ENCODE measurements at regions not wholly inside any gene's neighbourhood (a gene's known extent, or its start where the extent isn't known, plus 50 kb on each side); places are given as distances from the start of the nearest gene placed in this dataset.

- DNase-seq, result no peak
- peaks cover 3% of the 10 kb centered on the region for H3K9me3 Mint-ChIP-seq
- no peak for TF ChIP-seq CTCF (IDR thresholded peaks at IDR 0.05)
- H3K4me1 ChIP-seq (ENCODE audit: insufficient read depth, low read length), result no peaks in the 10 kb centered on the region
- H3K27ac ChIP-seq (ENCODE audit: low read depth in 1 of 2, low read length in 2 of 2), result no peak overlapping the region
- peaks cover 0 to 3% of the 10 kb centered on the region in 2 experiments for H3K9me3 ChIP-seq (ENCODE audit: control insufficient read depth in 1 of 2, insufficient read depth in 1 of 2, low read length in 2 of 2)
- no peaks in the 10 kb centered on the region for H3K4me1 Mint-ChIP-seq (ENCODE audit: low read depth)
- CTCF ChIA-PET, result no interaction called here
- intact Hi-C loops (cut with DNase I, micrococcal nuclease), result no loop called here
- no peak overlapping the region for H3K27ac Mint-ChIP-seq
- H3K36me3 ChIP-seq (ENCODE audit: insufficient read depth, low read length), result no peaks in the 10 kb centered on the region
- POLR2A ChIA-PET, result no interaction called here
- no peak overlapping the region for H3K4me3 Mint-ChIP-seq
- no peaks in the 10 kb centered on the region for H3K27me3 Mint-ChIP-seq
- no peaks in the 10 kb centered on the region for H3K36me3 Mint-ChIP-seq (ENCODE audit: low read depth)
- no peaks in the 10 kb centered on the region for H3K27me3 ChIP-seq (ENCODE audit: control insufficient read depth in 1 of 2, insufficient read depth in 2 of 2, low read length in 2 of 2)
- ATAC-seq (ENCODE audit: poor library complexity), result no peak
- no peak overlapping the region for H3K4me3 ChIP-seq (ENCODE audit: low read length)
These were observed 638.3 kb upstream of the TPK1 start for GRCh38 chr7:145474009-145474686.

- no peak overlapping the region for H3K4me3 ChIP-seq (ENCODE audit: low read length)
- Mint-ChIP-seq H3K4me1 (ENCODE audit: low read depth) (no peaks in the 10 kb centered on the region), H3K9me3 (peaks cover 4% of the 10 kb centered on the region), H3K4me3 (no peak overlapping the region), H3K27me3 (no peaks in the 10 kb centered on the region), H3K27ac (no peak overlapping the region), H3K36me3 (ENCODE audit: low read depth) (no peaks in the 10 kb centered on the region)
- ChIA-PET CTCF (no interaction called here), POLR2A (no interaction called here)
- no peaks in the 10 kb centered on the region for H3K4me1 ChIP-seq (ENCODE audit: insufficient read depth, low read length)
- H3K36me3 ChIP-seq (ENCODE audit: insufficient read depth, low read length), result no peaks in the 10 kb centered on the region
- H3K27ac ChIP-seq (ENCODE audit: low read depth in 1 of 2, low read length in 2 of 2), result no peak overlapping the region
- no peaks in the 10 kb centered on the region for H3K27me3 ChIP-seq (ENCODE audit: control insufficient read depth in 1 of 2, insufficient read depth in 2 of 2, low read length in 2 of 2)
- TF ChIP-seq CTCF (IDR thresholded peaks at IDR 0.05), result no peak
- peaks cover 0 to 4% of the 10 kb centered on the region in 2 experiments for H3K9me3 ChIP-seq (ENCODE audit: control insufficient read depth in 1 of 2, insufficient read depth in 1 of 2, low read length in 2 of 2)
- ATAC-seq (ENCODE audit: poor library complexity), result no peak
- intact Hi-C loops (cut with DNase I, micrococcal nuclease), result no loop called here
- no peak for DNase-seq
These were observed 636.0 kb upstream of the TPK1 start for GRCh38 chr7:145471883-145472282.

- no peak overlapping the region for H3K27ac Mint-ChIP-seq
- H3K4me1 Mint-ChIP-seq (ENCODE audit: low read depth), result no peaks in the 10 kb centered on the region
- CTCF ChIA-PET, result no interaction called here
These were observed 628.4 kb upstream of the TPK1 start for GRCh38 chr7:145464287-145464686.

More at GRCh38 chr7:145464287-145464686, 628.4 kb upstream of the TPK1 start:
- Histone ChIP-seq H3K9me3 (ENCODE audit: control insufficient read depth in 1 of 2, insufficient read depth in 1 of 2, low read length in 2 of 2) (peaks cover 0 to 14% of the 10 kb centered on the region in 2 experiments), H3K27ac (ENCODE audit: low read depth in 1 of 2, low read length in 2 of 2) (no peak overlapping the region), H3K4me3 (ENCODE audit: low read length) (no peak overlapping the region), H3K27me3 (ENCODE audit: control insufficient read depth in 1 of 2, insufficient read depth in 2 of 2, low read length in 2 of 2) (no peaks in the 10 kb centered on the region), H3K4me1 (ENCODE audit: insufficient read depth, low read length) (no peaks in the 10 kb centered on the region), H3K36me3 (ENCODE audit: insufficient read depth, low read length) (no peaks in the 10 kb centered on the region)
- POLR2A ChIA-PET, result no interaction called here
- no peak for DNase-seq
- TF ChIP-seq CTCF (IDR thresholded peaks at IDR 0.05), result no peak
- Mint-ChIP-seq H3K27me3 (no peaks in the 10 kb centered on the region), H3K9me3 (peaks cover 6% of the 10 kb centered on the region), H3K36me3 (ENCODE audit: low read depth) (no peaks in the 10 kb centered on the region), H3K4me3 (no peak overlapping the region)
- intact Hi-C loops (cut with DNase I, micrococcal nuclease), result no loop called here
- ATAC-seq (ENCODE audit: poor library complexity), result no peak
